Activated naive CD8-positive, alpha-beta T cell (primary cell): ENCODE measurements at regions not wholly inside any gene's neighbourhood (a gene's known extent, or its start where the extent isn't known, plus 50 kb on each side); places are given as distances from the start of the nearest gene placed in this dataset.

Experiments
- H3K27ac Mint-ChIP-seq: one replicate; pipeline ENCODE4 v1.8.0; 2021; ENCODE audit warnings: mixed read lengths
- H3K27me3 Mint-ChIP-seq: one replicate; pipeline ENCODE4 v1.8.0; 2021; ENCODE audit warnings: mixed read lengths
- H3K36me3 Mint-ChIP-seq: one replicate; pipeline ENCODE4 v1.8.0; 2021; ENCODE audit warnings: mixed read lengths
- H3K4me1 Mint-ChIP-seq: one replicate; pipeline ENCODE4 v1.8.0; 2021; ENCODE audit warnings: low read depth, mixed read lengths
- H3K4me3 Mint-ChIP-seq: one replicate; pipeline ENCODE4 v1.8.0; 2021; ENCODE audit warnings: mild to moderate bottlenecking, mixed read lengths
- H3K9me3 Mint-ChIP-seq: one replicate; pipeline ENCODE4 v1.8.0; 2021; ENCODE audit warnings: low read depth, mixed read lengths

DNA sequence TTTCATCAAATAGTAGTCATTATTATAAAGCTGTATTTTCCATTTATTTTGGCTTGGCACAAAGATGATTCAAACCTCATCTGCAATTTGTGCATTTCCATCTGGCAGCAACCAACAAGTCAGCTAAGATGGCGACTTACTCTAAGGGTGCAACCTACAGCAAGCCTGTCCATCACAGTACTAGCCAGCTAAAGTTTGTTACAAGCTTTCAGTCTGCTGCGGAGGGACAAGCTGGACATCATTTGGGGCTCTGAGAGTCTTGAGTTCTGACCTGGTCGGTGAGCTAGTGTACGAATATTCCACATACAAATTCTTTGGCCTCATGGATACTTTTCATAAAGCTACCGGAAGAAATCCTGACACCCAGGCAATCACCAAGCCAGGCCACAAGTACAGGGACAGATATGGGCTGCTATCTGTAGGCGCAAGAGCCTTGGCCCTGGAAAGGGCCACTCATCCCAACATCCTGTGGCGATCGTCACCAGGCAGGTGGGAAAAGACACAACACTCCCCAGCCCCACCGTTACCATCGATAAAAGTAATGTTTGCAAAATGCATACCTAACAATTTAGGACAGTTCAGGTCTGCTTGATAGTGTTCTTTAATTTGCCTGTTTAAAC, 307.6 kb downstream of the SKIDA1 start:
- H3K4me3 Mint-ChIP-seq, result no peak overlapping the region
- H3K4me1 Mint-ChIP-seq, result no peaks in the 10 kb centered on the region
- H3K27ac Mint-ChIP-seq, result no peak overlapping the region
- no peaks in the 10 kb centered on the region for H3K9me3 Mint-ChIP-seq
- H3K36me3 Mint-ChIP-seq, result no peaks in the 10 kb centered on the region
- peaks cover 4% of the 10 kb centered on the region for H3K27me3 Mint-ChIP-seq

DNA sequence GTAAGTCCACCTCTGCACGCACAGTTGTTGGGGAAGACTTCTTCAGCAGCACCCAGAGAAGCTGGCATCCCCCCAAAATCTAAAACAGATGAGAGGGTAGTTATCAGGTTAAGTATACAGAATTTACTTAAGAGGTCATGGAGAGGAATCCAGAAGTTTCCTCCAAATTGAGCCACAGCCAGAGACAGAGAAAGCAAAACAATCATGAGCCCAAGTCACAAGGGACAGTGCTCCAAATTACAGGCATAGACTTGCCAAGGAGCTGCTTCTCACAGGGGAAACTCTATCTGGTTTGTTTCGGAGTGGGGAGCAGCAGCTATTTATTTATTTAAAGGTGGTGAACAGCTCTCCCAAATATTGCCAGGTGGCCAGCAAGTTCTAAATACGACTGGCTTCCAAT, 308.4 kb downstream of the SKIDA1 start:
- H3K4me1 Mint-ChIP-seq, result no peaks in the 10 kb centered on the region
- no peaks in the 10 kb centered on the region for H3K9me3 Mint-ChIP-seq
- no peaks in the 10 kb centered on the region for H3K36me3 Mint-ChIP-seq
- H3K4me3 Mint-ChIP-seq, result no peak overlapping the region
- H3K27me3 Mint-ChIP-seq, result peaks cover 4% of the 10 kb centered on the region
- H3K27ac Mint-ChIP-seq, result no peak overlapping the region

DNA sequence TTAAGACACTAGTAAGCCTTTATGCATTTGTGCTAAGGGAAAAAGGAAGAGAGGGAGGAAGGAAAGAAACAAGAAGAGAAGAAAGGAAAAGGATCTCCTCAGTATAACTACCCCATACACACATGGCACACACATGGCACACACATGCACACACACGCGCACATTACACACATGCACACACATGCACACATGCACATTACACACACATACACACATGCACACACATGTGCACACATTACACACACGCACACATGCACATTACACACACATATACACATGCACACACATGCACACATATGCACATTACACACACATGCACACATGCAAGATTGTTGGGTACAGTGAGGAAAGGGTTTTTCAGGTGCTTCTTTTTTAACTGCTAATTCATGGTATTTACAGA, 311.2 kb downstream of the SKIDA1 start:
- no peaks in the 10 kb centered on the region for H3K36me3 Mint-ChIP-seq
- no peak overlapping the region for H3K4me3 Mint-ChIP-seq
- no peaks in the 10 kb centered on the region for H3K9me3 Mint-ChIP-seq
- peaks cover 2% of the 10 kb centered on the region for H3K27me3 Mint-ChIP-seq
- H3K4me1 Mint-ChIP-seq, result no peaks in the 10 kb centered on the region
- no peak overlapping the region for H3K27ac Mint-ChIP-seq

DNA sequence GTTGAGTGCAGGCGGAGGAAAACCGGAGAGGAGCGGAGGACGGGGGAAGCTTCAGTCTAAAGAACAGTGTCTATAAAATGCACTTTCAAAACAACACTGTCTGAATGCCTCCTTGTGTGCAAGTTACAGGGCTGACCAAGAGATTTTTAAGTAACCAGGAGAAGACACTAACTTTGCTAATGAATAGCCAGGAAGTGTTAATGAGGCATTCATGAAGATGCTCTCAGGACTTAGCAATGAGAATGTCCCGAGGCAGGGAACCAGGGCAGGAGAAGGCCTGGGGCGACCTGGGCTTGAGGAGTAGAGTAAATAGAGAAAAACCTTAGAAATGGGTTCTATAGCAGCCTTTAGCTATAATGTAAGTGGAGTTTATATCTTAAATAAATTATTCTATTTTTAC, 312.1 kb downstream of the SKIDA1 start:
- Mint-ChIP-seq H3K27me3 (peaks cover 2% of the 10 kb centered on the region), H3K9me3 (no peaks in the 10 kb centered on the region), H3K4me3 (no peak overlapping the region), H3K4me1 (no peaks in the 10 kb centered on the region), H3K36me3 (no peaks in the 10 kb centered on the region), H3K27ac (no peak overlapping the region)

DNA sequence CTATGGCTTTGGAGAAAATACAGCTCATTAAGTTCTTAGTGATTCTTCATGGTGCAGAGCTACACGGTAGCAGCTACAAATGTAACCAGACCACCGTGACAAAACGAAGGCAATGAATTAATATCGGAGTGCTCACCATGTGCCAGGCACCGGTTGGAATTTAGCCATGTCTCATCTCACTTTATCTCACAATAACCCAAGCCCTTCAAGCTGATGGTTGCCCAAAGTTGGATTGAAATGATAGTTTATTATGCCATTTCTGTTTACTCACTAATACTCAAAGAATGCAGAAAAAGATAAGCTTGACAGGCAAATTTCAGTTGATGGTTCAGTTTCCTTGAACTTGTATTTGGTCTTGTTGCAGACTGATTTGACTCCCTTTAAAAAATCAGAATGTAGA, 312.6 kb downstream of the SKIDA1 start:
- Mint-ChIP-seq H3K27ac (no peak overlapping the region), H3K36me3 (no peaks in the 10 kb centered on the region), H3K4me3 (no peak overlapping the region), H3K4me1 (no peaks in the 10 kb centered on the region), H3K9me3 (no peaks in the 10 kb centered on the region), H3K27me3 (peaks cover 2% of the 10 kb centered on the region)

DNA sequence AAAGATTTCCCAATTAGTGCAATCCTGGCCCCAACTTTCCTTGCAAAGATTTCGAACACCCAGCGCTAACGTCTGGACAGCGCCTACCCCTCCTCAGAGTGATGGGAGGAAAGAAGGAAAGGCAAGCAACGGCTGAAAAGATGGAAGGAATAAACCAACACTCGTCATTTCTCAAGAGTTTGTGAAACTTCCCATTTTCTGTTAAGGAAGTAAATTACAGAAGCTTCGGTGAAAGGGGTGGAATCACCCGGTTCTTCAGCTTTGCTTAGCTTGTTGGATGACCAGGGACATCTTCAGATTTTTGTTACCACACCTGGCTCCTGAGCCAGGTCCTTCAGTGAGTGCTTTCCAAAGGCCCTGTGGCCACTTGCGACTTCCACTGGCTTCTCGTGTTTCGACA, 313.1 kb downstream of the SKIDA1 start:
- Mint-ChIP-seq H3K36me3 (peaks cover 2% of the 10 kb centered on the region), H3K9me3 (peaks cover 1% of the 10 kb centered on the region), H3K4me3 (no peak overlapping the region), H3K27me3 (peaks cover 4% of the 10 kb centered on the region), H3K27ac (no peak overlapping the region), H3K4me1 (no peaks in the 10 kb centered on the region)

DNA sequence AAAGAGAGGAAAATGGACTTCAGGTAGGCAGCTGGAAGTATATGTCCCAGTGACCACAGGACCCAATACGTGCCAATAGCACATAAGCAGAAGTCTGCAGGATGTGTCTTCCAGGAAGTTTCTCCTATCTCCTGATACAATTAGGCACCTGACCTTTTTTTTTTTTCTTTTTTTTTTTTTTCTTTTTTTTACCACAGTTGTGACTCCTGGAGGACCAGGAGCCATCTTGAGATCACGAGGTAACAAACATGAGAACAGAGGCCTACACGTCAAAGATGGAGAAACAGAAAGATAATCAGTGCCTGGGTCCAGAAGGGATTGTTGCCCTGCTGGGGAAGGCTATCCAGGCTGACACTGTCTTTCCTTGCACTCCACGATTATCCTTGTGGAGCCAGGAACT, 312.4 kb upstream of the NEBL start:
- Mint-ChIP-seq H3K4me3 (no peak overlapping the region), H3K9me3 (peaks cover 2% of the 10 kb centered on the region), H3K27ac (no peak overlapping the region), H3K36me3 (peaks cover 5% of the 10 kb centered on the region), H3K4me1 (no peaks in the 10 kb centered on the region), H3K27me3 (peaks cover 4% of the 10 kb centered on the region)

DNA sequence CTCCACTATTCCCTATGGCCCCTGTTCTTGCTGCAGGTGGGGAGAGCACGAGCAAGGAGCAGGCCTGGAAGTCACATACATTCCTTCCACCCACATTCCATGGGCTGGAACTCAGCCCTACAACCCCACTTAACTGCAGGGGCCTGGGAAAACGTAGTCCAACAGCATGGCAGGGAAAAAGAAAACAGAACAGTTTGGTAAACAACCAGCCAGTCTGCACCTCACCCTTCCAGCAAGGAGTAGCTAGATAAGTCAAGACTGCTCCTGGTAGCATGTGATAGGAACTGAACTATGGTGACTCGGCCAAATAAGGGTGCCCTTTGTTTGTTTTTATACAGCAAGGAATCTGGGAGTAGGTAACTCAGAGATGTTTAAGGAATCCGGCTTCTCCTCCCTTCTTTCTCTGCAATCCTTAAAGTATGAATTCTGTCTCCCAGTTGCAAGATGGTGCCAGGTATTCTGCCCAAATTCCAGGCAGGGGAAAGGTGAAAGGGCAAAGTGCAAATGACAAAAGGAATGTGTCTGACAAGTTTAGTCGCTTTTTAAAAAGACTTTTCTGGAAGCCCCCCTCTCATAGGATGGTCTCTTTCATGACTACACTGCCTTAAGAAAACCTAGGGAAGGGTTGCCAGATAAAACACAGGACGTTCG, 311.7 kb upstream of the NEBL start:
- no peaks in the 10 kb centered on the region for H3K4me1 Mint-ChIP-seq
- peaks cover 2% of the 10 kb centered on the region for H3K9me3 Mint-ChIP-seq
- peaks cover 6% of the 10 kb centered on the region for H3K27me3 Mint-ChIP-seq
- no peak overlapping the region for H3K4me3 Mint-ChIP-seq
- H3K36me3 Mint-ChIP-seq, result peaks cover 5% of the 10 kb centered on the region
- no peak overlapping the region for H3K27ac Mint-ChIP-seq

DNA sequence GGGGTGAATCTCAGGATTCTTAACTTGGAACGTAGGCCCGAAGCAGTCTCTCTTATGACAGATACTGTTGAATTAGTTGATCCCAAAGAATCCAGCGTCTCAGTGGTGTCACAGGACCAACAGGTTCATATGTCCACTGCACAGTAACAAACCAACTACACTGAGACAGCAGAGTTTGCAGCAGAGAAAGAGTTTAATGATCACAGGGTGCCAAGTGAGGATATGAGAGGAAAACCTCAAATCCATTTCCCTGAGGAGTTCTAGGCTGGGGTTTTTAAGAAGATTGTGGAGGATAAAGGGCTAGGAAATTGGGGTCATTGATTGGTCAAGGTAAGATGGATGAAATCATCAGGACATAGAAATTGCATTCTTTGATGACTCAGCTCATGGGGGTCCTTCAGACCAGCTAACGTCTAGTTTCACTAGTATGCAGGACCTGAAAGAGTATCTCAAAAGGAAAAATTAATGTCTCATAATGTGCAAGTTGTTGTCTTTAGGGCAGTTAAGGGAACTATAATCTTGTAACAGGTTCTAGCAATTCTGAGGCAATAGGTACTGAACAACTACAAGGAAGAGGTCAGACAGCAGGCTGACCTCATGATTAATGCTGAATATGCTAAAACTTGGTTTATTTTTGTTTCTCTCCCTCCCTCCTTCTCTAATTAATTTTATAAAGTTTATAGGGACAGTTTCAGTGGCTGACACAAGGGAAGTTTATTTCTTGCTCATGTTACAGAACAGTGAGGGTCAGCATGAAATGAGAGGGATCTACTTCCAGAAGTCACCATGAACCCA, 310.9 kb upstream of the NEBL start:
- Mint-ChIP-seq H3K27me3 (peaks cover 6% of the 10 kb centered on the region), H3K4me3 (no peak overlapping the region), H3K9me3 (peaks cover 2% of the 10 kb centered on the region), H3K27ac (no peak overlapping the region), H3K36me3 (peaks cover 5% of the 10 kb centered on the region), H3K4me1 (no peaks in the 10 kb centered on the region)

DNA sequence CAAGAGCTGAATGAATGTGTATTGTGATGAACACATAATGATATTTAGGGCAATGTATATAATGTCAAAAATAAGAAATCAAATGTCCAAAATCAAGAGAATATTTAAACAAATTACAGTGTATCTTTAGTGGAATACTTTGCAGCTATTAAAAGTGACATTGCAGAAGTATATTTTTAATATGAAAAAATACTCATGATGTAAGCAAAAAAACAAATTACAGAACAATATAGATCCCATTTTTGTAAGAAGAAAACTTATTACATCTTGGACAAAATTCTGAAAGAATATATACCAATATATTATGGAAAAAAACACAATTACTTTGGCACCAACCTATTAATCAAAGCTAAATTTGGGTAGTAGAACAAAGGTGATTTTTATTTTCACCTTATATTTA, 308.2 kb upstream of the NEBL start:
- peaks cover 5% of the 10 kb centered on the region for H3K36me3 Mint-ChIP-seq
- H3K4me3 Mint-ChIP-seq, result no peak overlapping the region
- H3K4me1 Mint-ChIP-seq, result no peaks in the 10 kb centered on the region
- H3K9me3 Mint-ChIP-seq, result peaks cover 2% of the 10 kb centered on the region
- no peak overlapping the region for H3K27ac Mint-ChIP-seq
- peaks cover 10% of the 10 kb centered on the region for H3K27me3 Mint-ChIP-seq

DNA sequence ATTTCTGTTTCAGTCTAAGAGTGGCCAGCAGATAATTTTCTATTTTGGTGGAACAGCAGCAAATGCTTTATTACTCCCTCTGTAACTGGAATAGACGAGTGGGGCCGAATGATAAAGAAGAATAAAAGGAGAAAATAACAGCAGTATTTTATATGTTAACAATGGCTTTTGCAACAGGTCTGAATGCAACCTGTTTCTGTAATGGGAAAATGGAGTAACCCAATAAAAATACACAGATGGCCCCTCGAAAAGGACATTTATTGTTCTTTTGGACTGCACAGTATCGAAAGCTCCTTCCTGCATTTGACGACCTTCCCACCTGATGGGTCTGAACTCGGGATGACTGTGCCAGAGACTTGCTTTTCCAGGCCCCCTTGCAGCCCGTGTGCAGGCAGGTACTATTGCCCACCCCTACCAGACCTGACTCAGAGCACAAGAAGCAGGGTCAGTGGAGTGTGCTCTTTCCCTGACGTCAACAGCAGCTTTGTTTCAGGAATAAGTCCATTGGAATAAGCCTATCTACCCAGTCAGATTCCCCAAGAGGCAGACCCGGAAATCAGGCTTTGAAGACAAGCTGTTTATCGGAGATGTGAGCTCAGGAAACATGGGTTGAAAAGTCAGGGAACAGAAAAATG, 306.5 kb upstream of the NEBL start:
- no peak overlapping the region for H3K27ac Mint-ChIP-seq
- no peaks in the 10 kb centered on the region for H3K4me1 Mint-ChIP-seq
- peaks cover 3% of the 10 kb centered on the region for H3K9me3 Mint-ChIP-seq

DNA sequence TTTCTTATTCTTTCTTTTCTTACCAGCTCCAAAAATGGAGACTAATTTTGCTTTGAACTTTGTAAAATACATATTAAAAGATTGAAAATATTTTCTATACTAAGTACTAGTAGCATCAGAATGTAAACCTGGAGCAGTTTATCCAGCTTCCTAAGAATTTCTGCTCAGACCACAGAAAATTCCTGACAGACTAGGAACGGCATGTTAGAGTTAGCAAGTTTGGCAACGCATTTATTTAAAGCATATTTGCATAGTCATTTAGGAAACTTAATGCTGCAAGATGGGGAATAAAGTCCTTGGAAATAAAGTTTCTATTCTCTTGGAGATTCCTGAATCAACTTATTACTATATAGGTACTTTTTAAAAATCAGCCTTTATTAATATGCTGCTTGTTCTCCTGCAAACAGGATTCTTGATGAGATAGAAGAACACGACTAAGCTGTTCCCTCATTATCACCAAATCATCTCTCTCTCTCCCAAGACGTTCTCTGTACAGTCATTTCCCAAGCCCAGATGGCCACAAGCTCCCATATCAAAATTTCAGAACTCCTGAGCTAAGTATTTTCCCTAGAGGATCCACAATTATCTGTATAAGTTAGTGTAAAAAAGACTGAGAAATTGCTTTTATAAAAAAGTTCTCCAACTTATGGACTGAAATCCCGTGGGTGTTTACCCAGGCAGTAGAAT, 305.8 kb upstream of the NEBL start:
- no peak overlapping the region for H3K27ac Mint-ChIP-seq
- peaks cover 10% of the 10 kb centered on the region for H3K9me3 Mint-ChIP-seq
- H3K4me3 Mint-ChIP-seq, result no peak overlapping the region
- peaks cover 5% of the 10 kb centered on the region for H3K36me3 Mint-ChIP-seq
- peaks cover 10% of the 10 kb centered on the region for H3K27me3 Mint-ChIP-seq
- H3K4me1 Mint-ChIP-seq, result no peaks in the 10 kb centered on the region

More for the DNA sequence above, 306.5 kb upstream of the NEBL start:
- Mint-ChIP-seq H3K4me3 (no peak overlapping the region), H3K36me3 (peaks cover 5% of the 10 kb centered on the region), H3K27me3 (peaks cover 10% of the 10 kb centered on the region)

DNA sequence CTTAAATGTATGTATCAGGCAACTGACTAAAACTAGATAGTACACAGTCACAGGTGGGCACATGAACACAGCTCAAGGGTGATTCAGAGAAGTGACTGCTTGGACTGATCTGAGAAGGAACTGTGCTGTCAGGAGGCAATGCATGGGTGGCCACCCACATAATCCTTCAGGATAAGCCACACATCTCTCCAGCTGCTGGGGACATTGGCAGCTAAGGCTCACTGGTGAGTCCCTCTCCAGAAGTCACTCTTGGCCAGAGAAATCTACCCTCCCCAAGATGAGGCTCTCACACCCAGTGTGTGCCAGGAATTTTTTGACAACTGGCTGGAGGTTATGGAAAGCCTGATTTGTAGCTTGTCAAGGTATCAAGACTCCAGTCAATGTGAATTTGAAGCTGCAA, 302.4 kb upstream of the NEBL start:
- H3K4me1 Mint-ChIP-seq, result no peaks in the 10 kb centered on the region
- no peak overlapping the region for H3K4me3 Mint-ChIP-seq
- H3K27me3 Mint-ChIP-seq, result peaks cover 14% of the 10 kb centered on the region
- H3K27ac Mint-ChIP-seq, result no peak overlapping the region
- peaks cover 20% of the 10 kb centered on the region for H3K9me3 Mint-ChIP-seq
- peaks cover 2% of the 10 kb centered on the region for H3K36me3 Mint-ChIP-seq

DNA sequence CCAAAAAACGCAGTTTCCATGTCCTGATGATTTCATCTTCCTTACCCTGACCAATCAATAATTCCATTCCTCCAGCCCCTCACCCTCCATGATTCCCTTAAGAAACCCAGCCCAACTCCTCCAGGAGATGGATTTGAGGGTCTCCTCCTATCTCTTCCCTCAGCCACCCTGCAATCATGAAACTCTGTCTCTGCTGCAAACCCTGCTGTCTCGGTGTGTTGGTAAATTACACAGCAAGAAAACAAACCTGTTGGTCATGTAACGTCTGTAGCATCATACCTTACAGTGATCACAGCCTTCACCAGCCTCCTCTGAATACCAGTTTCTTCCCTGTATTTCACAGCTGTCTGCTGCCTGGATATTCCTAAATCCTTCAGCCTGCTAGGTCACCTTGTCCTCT, 300.7 kb upstream of the NEBL start:
- Mint-ChIP-seq H3K4me3 (no peak overlapping the region), H3K4me1 (no peaks in the 10 kb centered on the region), H3K9me3 (peaks cover 20% of the 10 kb centered on the region), H3K27me3 (peaks cover 15% of the 10 kb centered on the region), H3K27ac (no peak overlapping the region), H3K36me3 (peaks cover 2% of the 10 kb centered on the region)
